HG02981 (cell line): ENCODE measurements at regions not wholly inside any gene's neighbourhood (a gene's known extent, or its start where the extent isn't known, plus 50 kb on each side); places are given as distances from the start of the nearest gene placed in this dataset.

ENCODE experiments used
- ATAC-seq: cut with Tn5 transposase; IDR thresholded peaks from one replicate; pipeline ENCODE4 v1.9.1; 2021; ENCODE audit warnings: mild to moderate bottlenecking, moderate library complexity; ENCODE audit not compliant: unreplicated experiment

DNA sequence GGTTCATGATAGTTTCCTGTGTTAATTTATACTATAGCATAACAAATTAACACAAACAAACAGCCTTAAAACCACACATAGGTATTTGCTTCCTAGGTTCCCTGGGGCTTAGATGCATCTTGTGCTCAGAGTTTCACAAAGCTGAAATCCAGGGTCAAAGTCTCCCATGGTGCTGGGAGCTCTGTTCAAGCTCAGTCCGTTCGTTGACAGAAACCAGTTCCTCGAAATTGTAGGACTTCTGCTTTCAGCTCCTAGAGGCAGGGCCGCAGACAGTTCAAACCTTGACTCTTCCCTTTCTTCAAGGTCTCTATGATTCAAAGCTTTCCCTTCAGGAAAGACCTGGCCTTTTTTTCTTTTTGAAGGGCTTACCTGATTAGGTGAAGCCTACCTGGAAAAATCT is 90.5 kb downstream of the VSTM2A start:
- no peak for ATAC-seq

DNA sequence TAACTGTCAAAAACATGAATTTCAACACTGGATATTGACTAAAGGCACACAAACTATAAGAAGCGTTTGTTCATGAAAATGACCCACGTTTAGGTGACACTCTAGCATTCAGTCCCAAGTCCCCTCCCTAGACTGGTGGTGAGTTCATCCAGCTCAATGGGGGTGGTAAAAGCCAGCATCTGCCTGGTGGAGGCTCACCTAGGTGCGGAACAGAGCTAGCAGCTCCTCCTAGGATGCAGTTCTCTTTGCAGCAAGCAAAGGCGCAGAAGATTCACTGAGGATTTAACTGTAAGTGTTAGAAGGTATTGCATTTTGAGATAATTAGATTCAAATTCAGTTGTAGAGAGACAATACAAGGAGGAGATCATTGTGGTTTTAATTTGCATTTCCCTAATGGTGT is 87.6 kb downstream of the VSTM2A start:
- ATAC-seq = no peak

- ATAC-seq = no peak
These were observed 80.6 kb downstream of the VSTM2A start for GRCh38 chr7:54622696-54623309.
